ENCODE measurements at regions not wholly inside any gene's neighbourhood (a gene's known extent, or its start where the extent isn't known, plus 50 kb on each side); places are given as distances from the start of the nearest gene placed in this dataset.

DNA sequence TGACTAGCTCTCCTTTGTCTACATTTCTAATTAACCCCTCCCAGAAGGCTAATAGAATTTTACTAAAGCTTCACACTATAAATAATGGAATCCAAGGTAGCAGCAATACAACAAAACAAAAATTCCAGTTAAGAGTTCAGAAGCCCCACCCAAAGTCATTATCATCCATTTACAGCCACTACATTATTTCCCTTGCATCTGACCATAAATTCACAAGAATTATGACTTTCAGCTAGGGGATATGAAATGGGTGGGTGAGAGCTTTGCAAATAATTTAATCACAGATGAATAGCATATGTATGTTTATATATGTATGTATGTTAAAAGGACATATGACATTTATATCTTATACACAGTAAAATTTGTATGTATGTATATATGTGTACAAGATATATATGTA lies 65.3 kb upstream of the PTGDR start:
- Histone ChIP-seq H3K27me3 (no peaks in the 10 kb centered on the region), H3K4me3 (no peak overlapping the region), H3K4me1 (no peaks in the 10 kb centered on the region), H3K36me3 (ENCODE audit: low read depth, missing control alignments) (no peaks in the 10 kb centered on the region), H3K27ac (no peak overlapping the region), H3K9me3 (no peaks in the 10 kb centered on the region)
- TF ChIP-seq POLR2A (IDR thresholded peaks at IDR 0.05): no peak
- TF ChIP-seq, protein P1, sequence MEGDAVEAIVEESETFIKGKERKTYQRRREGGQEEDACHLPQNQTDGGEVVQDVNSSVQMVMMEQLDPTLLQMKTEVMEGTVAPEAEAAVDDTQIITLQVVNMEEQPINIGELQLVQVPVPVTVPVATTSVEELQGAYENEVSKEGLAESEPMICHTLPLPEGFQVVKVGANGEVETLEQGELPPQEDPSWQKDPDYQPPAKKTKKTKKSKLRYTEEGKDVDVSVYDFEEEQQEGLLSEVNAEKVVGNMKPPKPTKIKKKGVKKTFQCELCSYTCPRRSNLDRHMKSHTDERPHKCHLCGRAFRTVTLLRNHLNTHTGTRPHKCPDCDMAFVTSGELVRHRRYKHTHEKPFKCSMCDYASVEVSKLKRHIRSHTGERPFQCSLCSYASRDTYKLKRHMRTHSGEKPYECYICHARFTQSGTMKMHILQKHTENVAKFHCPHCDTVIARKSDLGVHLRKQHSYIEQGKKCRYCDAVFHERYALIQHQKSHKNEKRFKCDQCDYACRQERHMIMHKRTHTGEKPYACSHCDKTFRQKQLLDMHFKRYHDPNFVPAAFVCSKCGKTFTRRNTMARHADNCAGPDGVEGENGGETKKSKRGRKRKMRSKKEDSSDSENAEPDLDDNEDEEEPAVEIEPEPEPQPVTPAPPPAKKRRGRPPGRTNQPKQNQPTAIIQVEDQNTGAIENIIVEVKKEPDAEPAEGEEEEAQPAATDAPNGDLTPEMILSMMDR (IDR thresholded peaks at IDR 0.05): no peak
- no peak for DNase-seq
- intact Hi-C loops (cut with DNase I; ENCODE audit: low total_unique reads): no loop called here

DNA sequence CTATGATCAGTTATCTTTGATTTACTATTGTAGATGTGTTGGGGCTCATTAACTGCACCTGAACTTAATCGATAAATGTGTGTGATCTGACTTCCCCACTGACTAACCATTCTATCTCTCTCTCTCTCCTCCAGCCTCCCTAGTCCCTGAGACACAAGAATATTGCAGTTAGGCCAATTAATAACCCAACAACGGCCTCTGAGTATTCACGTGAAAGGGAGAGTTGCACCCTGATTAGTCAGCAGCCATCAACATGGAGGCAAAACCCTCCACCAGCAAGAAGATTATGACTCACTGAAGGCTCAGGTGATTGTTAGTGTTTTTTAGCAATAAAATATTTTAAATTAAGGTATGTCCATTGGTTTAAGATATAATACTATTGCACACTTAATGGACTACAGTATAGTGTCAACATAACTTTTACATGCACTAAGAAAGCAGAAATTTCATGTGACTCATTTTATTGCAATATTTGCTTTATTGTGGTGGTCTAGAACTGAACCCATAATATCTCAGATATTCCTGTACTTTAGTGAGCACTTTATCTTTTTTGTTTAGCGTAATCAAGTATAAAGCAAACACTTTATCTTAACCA lies 77.1 kb upstream of the PTGDR start:
- no peaks in the 10 kb centered on the region for H3K27me3 ChIP-seq
- no peaks in the 10 kb centered on the region for H3K36me3 ChIP-seq (ENCODE audit: low read depth, missing control alignments)
- no peak overlapping the region for H3K27ac ChIP-seq
- intact Hi-C loops (cut with DNase I; ENCODE audit: low total_unique reads): no loop called here
- no peak for DNase-seq
- no peaks in the 10 kb centered on the region for H3K9me3 ChIP-seq
- 88 to 91% methylated on average over 4 of the region's 4 CpGs for WGBS, 2 donors
- H3K4me1 ChIP-seq: no peaks in the 10 kb centered on the region
- TF ChIP-seq POLR2A (IDR thresholded peaks at IDR 0.05): no peak
- TF ChIP-seq, protein P1 (IDR thresholded peaks at IDR 0.05): no peak
- no peak overlapping the region for H3K4me3 ChIP-seq

DNA sequence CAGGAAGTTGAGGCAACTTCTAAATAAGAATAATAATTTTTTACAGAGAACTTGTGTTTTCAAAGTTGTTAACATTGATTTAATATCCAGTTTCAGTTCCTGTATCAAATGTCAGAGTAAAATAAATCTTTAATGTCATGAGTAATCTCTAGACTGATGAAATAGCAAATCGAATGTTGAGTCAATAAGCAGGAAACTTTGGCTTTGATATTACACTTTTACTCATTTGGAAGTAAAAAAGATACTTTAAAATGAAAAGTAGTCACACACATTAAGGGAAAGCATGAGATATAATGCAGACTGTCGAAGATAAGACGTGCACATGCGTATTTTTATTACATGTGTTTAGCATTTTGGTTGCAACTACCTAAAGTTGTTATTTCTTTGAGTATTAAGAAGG lies 78.2 kb upstream of the PTGDR start:
- Histone ChIP-seq H3K4me3 (no peak overlapping the region), H3K36me3 (ENCODE audit: low read depth, missing control alignments) (no peaks in the 10 kb centered on the region)
- intact Hi-C loops (cut with DNase I; ENCODE audit: low total_unique reads): no loop called here

DNA sequence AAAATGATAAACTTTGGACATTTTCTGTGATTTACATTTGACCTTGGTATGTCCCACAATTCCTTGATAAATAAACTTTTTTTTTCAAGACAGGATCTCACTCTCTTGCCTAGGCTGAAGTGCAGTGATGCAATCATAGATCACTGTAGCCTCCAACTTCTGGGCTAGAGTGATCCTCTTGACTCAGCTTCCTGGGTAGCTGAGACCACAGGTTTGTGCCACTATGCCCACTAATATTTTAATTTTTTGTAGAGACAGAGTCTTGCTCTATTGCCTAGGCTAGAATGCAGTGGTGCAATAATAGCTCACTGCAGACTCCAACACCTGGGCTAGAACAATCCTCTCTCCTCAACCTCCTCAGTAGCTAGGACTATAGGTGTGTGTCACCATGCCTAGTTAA lies 79.1 kb upstream of the PTGDR start:
- H3K36me3 ChIP-seq (ENCODE audit: low read depth, missing control alignments): no peaks in the 10 kb centered on the region
- no peaks in the 10 kb centered on the region for H3K9me3 ChIP-seq
- no peaks in the 10 kb centered on the region for H3K4me1 ChIP-seq
- no peak overlapping the region for H3K4me3 ChIP-seq
- no peak overlapping the region for H3K27ac ChIP-seq
- DNase-seq: no peak
- intact Hi-C loops (cut with DNase I; ENCODE audit: low total_unique reads): no loop called here
- H3K27me3 ChIP-seq: no peaks in the 10 kb centered on the region
- TF ChIP-seq, protein P1 (IDR thresholded peaks at IDR 0.05): no peak
- no peak for TF ChIP-seq POLR2A (IDR thresholded peaks at IDR 0.05)

More for the DNA sequence above, 78.2 kb upstream of the PTGDR start:
- no peak overlapping the region for H3K27ac ChIP-seq
- DNase-seq: no peak
- H3K4me1 ChIP-seq: no peaks in the 10 kb centered on the region
- H3K9me3 ChIP-seq: no peaks in the 10 kb centered on the region
- WGBS, 2 donors: 78 to 83% methylated on average over 4 of the region's 4 CpGs
- no peaks in the 10 kb centered on the region for H3K27me3 ChIP-seq
- TF ChIP-seq, protein P1 (IDR thresholded peaks at IDR 0.05): no peak
- TF ChIP-seq POLR2A (IDR thresholded peaks at IDR 0.05): no peak

DNA sequence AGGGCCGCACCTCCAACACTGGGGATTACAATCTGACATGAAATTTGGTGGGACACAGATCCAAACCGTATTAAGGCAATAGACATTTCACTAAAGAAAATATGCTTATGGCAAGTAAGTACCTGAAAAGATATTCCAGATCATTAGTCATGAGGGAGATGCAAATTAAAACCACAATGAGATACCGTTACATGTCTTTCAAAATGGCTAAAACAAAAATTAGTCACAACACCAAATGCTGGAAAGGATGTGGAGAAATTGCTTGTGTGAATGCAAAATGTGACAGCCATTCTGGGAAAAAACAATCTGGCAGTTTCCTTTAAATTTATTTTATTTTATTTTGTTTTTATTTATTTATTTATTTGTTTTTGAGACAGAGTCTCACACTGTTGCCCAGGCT lies 82.3 kb upstream of the PTGDR start:
- 58 to 79% methylated on average over 3 of the region's 3 CpGs for WGBS, 2 donors
- no peak overlapping the region for H3K27ac ChIP-seq
- TF ChIP-seq POLR2A (IDR thresholded peaks at IDR 0.05): no peak
- TF ChIP-seq, protein P1 (IDR thresholded peaks at IDR 0.05): no peak
- no peaks in the 10 kb centered on the region for H3K36me3 ChIP-seq (ENCODE audit: low read depth, missing control alignments)
- no peak overlapping the region for H3K4me3 ChIP-seq
- H3K4me1 ChIP-seq: no peaks in the 10 kb centered on the region
- no peaks in the 10 kb centered on the region for H3K27me3 ChIP-seq
- intact Hi-C loops (cut with DNase I; ENCODE audit: low total_unique reads): no loop called here
- H3K9me3 ChIP-seq: no peaks in the 10 kb centered on the region
- no peak for DNase-seq
